ENCODE measurements at regions not wholly inside any gene's neighbourhood (a gene's known extent, or its start where the extent isn't known, plus 50 kb on each side); places are given as distances from the start of the nearest gene placed in this dataset.
"Not testable (repeated sequence)": the region's sequence is repeated elsewhere in the genome, so short reads cannot be mapped to it uniquely, and the experiment has no call there.

DNA sequence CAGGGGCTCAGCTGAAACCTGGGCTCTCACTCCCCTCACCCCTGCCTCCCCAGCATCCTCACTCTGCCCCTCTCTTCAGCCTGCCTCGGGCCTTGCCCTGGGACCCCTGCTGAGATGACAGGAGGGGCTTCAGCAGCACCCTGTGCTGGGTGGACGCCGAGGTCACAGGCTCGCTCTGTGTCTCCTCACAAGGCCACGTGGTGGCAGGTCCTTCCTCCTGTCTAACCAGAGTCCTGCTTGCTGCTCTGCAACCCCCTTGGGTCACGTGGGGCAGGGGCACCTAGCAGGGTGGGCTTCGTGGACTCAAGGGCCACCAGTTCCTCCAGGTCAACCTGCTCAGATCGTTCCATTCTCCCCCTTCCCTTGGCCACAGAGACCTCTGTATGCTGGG is 90.4 kb downstream of the TMEM121 start:
- no peak overlapping the region for H3K4me3 ChIP-seq (ENCODE audit: control insufficient read depth, low read depth, low read length)
- no peak for DNase-seq (ENCODE audit: low read depth)
- TF ChIP-seq, protein P1, sequence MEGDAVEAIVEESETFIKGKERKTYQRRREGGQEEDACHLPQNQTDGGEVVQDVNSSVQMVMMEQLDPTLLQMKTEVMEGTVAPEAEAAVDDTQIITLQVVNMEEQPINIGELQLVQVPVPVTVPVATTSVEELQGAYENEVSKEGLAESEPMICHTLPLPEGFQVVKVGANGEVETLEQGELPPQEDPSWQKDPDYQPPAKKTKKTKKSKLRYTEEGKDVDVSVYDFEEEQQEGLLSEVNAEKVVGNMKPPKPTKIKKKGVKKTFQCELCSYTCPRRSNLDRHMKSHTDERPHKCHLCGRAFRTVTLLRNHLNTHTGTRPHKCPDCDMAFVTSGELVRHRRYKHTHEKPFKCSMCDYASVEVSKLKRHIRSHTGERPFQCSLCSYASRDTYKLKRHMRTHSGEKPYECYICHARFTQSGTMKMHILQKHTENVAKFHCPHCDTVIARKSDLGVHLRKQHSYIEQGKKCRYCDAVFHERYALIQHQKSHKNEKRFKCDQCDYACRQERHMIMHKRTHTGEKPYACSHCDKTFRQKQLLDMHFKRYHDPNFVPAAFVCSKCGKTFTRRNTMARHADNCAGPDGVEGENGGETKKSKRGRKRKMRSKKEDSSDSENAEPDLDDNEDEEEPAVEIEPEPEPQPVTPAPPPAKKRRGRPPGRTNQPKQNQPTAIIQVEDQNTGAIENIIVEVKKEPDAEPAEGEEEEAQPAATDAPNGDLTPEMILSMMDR (IDR thresholded peaks at IDR 0.05; ENCODE audit: control insufficient read depth, insufficient read depth, low read depth, low read length, missing control alignments): no peak

DNA sequence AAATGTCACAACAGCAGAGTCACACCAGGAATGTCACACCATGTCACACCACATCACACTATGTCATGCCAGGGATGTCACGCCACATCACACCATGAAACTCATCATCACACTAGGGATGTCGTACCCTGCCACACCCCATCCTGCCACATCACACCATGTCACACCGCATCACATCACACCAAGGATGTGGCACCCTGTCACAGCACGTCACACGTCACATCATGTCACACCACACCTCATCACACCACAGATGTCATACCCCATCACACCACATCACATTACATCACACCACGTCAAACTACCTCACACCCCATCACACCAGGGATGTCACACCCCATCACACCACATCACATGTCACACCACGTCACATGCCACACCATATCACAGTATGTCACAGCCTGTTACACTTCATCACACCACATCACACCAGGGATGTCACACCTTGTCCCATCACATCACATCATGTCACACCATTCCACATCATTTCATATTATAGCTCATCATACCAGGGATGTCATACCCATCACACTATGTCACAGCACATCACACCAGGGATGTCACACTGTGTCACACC is 90.9 kb downstream of the TMEM121 start:
- H3K4me3 ChIP-seq (ENCODE audit: control insufficient read depth, low read depth, low read length): no peak overlapping the region
- DNase-seq (ENCODE audit: low read depth): no peak
- TF ChIP-seq, protein P1 (IDR thresholded peaks at IDR 0.05; ENCODE audit: control insufficient read depth, insufficient read depth, low read depth, low read length, missing control alignments): no peak

DNA sequence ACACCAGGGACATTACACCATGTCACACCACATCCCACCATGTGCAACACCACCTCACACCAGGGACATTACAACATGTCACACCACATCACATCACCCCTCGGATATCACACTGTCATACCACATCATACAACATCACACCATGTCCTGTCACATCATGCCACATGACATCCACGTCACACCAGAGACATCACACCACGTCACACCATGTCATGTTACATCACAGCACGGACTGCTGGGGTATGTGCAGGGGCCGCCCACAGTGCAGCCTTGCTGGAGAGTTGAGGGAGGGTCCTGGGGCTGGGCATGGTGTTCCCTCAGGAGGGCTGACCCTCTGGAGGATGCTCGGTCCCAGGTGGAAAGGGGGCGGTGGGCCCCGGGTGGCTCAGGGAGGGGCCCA is 91.4 kb downstream of the TMEM121 start:
- DNase-seq (ENCODE audit: low read depth); H3K4me3 ChIP-seq (ENCODE audit: control insufficient read depth, low read depth, low read length): not testable (repeated sequence)

DNA sequence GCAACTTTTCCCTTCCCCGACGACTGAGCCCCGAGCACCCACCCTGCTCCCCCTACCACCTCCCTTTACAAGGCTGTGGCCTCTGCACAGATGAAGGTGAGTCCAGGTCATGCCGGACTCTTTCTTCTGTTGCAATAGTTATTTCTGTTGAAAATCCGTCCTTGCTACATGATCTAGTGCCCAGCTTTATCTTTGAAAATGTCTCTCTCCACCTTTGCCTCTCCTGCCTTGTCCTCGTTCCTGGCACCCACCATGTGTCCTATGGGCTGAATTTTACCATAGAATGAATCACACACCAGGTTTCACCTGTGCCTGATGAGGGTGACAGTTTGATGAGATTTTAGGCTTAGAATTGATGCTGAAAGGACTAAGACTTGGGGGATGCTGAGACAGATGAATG is 92.9 kb downstream of the TMEM121 start:
- not testable (repeated sequence) for DNase-seq (ENCODE audit: low read depth); H3K4me3 ChIP-seq (ENCODE audit: control insufficient read depth, low read depth, low read length)

DNA sequence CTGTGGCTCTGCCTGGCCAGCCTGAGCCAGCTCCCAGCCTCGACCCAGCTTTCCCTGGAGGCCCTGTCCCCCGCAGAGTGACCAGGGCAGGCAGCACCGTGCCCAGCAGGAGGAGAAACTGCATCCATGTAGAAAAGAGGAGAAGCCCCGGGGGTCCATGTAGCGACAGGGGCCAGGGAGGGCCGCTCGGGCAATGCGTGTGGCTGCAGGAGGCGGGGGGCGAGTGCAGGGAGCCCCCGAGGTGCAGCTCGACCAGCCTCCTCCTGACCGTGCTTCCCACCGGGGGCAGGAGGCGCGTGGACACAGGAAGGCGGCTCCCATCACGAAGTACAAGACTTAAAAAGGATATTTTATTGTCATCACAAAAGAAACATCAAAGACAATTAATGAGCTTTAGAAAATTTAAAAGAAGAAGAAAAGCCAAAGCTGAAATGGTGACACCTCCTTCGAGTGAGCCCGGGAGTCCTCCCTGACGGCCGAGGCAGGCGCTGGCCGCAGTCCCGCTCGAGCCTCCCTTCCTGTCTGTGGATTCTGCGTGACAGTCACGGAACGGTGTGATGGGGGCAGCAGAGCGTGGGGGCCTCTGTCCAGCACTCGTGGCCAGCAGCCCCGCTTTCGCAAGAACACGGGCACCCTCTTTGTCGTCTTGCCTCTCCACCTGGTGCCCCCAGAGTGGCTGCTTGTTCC is 93.9 kb downstream of the TMEM121 start:
- H3K4me3 ChIP-seq (ENCODE audit: control insufficient read depth, low read depth, low read length); DNase-seq (ENCODE audit: low read depth): not testable (repeated sequence)

DNA sequence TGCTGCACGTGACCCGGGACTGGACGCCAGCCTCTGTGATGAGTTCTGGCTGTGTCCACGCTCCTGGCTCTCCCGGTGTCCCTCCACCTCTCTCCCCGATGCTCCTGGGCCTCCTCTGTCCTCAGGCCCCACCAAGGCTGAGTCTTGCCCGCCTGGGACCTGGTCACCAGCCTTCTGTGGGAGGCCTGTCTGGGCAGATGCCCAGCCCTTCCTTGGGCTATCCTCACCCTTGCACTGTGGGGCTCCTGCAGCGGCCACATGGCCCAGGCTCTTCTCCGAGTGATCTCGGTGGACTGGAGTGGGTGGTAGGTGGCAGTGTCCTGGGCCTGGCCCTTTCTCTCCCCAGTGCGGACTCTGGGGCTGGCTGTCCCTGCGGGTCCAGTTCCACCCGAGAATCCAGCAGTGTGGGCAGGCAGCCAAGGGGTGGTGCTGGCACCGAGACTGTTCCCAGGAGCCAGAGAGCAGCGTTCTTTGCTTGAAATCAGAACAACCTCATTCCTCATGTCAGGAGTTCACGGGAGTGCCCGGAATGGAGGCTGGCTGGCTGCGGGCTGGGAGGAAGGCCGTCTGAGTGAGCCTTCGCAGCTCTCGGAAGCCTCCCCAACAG is 94.6 kb downstream of the TMEM121 start:
- not testable (repeated sequence) for H3K4me3 ChIP-seq (ENCODE audit: control insufficient read depth, low read depth, low read length); DNase-seq (ENCODE audit: low read depth)

DNA sequence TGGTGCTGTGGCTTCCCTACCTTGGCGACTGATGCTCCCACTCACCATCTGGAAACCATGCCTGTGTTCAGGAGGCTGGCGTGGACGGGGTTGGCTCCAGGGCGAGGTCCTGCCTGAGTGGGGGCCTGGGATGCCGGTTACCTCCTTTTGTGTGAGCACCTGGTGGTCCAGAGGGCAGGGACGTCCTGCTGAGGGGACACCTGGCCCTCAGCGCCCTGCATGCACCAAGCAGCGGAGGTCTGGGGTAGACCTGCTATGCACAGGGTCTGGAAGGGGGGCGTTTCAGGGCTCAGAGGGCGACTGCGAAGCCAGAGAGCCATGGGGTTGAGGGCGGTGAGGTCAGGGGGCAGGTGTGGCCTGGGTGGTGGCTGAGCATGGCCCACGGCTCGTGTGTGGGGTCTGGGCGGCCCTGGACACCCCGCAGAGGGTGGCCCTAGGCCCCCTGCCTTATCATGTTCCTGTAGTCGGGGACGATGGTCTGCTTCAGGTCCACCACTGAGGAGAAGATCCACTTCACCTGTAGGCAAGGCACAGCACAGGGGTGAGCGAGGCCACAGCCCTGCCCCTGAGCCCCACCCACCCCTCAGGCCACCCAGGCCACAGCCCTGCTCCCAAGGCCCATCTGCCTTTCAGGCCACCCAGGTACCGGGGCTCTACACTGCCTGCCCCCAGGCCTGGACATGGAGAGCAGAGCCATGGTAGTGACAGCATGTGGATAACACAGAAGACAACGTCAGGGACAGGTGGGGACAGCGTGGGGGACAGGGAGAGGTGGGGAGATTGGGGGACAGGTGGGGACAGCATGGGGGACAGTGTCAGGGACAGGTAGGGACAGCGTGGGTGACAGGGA is 95.3 kb downstream of the TMEM121 start:
- DNase-seq (ENCODE audit: low read depth): not testable (repeated sequence)

DNA sequence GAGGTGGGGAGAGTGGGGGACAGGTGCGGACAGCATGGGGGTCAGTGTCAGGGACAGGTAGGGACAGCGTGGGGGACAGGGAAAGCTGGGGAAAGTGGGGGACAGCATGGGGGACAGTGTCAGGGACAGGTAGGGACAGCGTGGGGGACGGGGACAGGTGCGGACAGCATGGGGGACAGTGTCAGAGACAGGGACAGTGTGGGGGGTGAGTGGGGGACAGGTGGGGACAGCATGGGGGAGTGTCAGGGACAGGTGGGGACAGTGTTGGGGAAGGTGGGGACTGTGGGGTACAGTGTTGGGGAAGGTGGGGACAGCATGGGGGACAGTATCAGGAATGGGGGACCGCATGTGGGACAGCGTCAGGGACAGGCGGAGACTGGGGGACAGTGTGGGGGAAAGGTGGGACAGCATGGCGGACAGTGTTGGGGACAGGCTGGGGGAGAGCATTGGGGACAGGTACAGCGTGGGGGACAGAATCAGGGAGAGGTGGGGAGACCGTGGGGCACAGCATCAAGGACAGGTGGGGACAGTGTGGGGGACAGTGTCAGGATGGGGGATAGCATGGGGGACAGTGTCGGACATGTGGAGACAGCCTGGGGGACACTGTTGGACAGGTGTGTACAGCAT is 96.1 kb downstream of the TMEM121 start:
- TF ChIP-seq, protein P1 (IDR thresholded peaks at IDR 0.05; ENCODE audit: control insufficient read depth, insufficient read depth, low read depth, low read length, missing control alignments): no peak
- DNase-seq (ENCODE audit: low read depth): no peak
- H3K4me3 ChIP-seq (ENCODE audit: control insufficient read depth, low read depth, low read length): no peak overlapping the region

More for the DNA sequence above, 95.3 kb downstream of the TMEM121 start:
- H3K4me3 ChIP-seq (ENCODE audit: control insufficient read depth, low read depth, low read length): not testable (repeated sequence)

DNA sequence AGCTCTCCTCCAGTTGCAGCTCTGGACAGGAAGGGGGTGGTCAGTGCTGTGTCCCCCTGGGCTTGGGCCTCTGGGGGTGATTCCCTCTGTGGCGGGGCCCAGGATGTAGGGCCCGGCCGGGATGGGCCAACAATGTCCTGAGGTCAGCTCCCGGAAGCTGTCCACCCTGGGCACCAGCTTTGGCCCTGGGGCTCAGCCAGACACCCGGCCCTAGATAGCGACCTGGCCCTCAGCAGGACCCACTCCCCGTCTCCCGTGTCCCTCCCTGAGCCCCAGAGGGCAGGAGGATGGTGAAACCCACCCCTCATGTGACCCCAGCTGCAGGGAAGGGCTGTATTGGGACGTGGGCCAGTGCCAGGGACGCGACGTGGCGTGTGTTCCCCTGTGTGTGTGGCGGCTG is 96.8 kb downstream of the TMEM121 start:
- not testable (repeated sequence) for DNase-seq (ENCODE audit: low read depth); H3K4me3 ChIP-seq (ENCODE audit: control insufficient read depth, low read depth, low read length)

DNA sequence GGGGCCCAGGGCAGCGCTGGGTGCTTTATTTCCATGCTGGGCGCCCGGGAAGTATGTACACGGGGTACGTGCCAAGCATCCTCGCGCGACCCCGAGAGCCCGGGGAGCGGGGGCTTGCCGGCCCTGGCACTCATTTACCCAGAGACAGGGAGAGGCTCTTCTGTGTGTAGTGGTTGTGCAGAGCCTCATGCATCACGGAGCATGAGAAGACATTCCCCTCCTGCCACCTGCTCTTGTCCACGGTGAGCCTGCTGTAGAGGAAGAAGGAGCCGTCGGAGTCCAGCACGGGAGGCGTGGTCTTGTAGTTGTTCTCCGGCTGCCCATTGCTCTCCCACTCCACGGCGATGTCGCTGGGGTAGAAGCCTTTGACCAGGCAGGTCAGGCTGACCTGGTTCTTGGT is 98.0 kb downstream of the TMEM121 start:
- not testable (repeated sequence) for DNase-seq (ENCODE audit: low read depth); H3K4me3 ChIP-seq (ENCODE audit: control insufficient read depth, low read depth, low read length)

DNA sequence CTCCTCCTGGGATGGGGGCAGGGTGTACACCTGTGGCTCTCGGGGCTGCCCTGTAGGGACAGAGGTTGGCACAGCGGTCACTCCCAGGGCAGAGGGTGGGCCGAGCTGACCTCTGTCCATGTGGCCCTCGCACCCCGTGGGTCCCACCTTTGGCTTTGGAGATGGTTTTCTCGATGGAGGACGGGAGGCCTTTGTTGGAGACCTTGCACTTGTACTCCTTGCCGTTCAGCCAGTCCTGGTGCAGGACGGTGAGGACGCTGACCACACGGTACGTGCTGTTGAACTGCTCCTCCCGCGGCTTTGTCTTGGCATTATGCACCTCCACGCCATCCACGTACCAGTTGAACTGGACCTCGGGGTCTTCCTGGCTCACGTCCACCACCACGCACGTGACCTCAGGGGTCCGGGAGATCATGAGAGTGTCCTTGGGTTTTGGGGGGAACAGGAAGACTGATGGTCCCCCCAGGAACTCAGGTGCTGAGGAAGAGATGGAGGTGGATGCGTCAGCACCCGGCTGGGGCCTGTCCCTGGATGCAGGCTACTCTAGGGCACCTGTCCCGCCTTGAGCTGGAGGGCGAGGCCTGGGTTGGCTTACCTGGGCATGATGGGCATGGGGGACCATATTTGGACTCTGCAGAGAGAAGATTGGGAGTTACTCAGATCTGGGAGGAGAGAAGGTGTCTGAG is 98.5 kb downstream of the TMEM121 start:
- not testable (repeated sequence) for DNase-seq (ENCODE audit: low read depth); H3K4me3 ChIP-seq (ENCODE audit: control insufficient read depth, low read depth, low read length)

DNA sequence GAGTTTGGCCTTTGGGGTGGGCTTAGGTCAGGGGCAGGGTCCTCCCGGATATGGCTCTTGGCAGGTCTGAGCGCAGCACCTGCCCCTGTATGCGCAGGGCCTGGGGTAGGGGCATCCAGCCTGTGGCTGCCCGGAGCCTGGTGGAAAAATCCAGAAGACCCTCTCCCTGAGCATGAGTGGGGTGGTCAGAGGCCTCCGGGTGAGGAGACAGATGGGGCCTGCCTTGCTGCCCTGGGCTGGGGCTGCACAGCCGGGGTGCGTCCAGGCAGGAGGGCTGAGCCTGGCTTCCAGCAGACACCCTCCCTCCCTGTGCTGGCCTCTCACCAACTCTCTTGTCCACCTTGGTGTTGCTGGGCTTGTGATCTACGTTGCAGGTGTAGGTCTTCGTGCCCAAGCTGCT is 99.1 kb downstream of the TMEM121 start:
- DNase-seq (ENCODE audit: low read depth); H3K4me3 ChIP-seq (ENCODE audit: control insufficient read depth, low read depth, low read length): not testable (repeated sequence)

DNA sequence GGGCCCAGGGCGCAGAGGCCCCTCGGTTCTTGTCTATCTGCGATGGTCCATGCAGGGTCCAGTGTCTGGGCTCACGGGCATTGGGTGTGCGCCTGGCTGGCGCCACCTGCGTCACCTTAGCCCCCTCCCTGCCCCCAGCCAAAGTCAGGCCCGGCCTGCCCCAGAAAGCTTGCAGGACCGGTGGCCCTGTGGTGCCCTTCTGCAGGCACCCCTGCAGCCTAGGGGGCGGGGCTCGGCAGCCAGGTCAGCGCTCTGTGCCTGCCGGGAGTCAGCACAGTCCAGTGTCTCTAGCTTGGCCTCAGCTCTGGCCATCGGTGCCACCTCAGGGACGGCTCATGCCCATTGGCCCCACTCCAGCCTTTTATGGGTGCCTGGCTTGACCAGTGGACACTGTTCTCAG is 99.7 kb downstream of the TMEM121 start:
- not testable (repeated sequence) for H3K4me3 ChIP-seq (ENCODE audit: control insufficient read depth, low read depth, low read length); DNase-seq (ENCODE audit: low read depth)
